HG03457 (cell line): ENCODE measurements at regions not wholly inside any gene's neighbourhood (a gene's known extent, or its start where the extent isn't known, plus 50 kb on each side); places are given as distances from the start of the nearest gene placed in this dataset.
"Not testable (repeated sequence)": the region's sequence is repeated elsewhere in the genome, so short reads cannot be mapped to it uniquely, and the experiment has no call there.

ENCODE experiments used
- ATAC-seq: cut with Tn5 transposase; IDR thresholded peaks from one replicate; pipeline ENCODE4 v1.9.1; 2021; ENCODE audit warnings: moderate number of reproducible peaks; ENCODE audit not compliant: unreplicated experiment

GRCh38 chr3:150248116-150248887 lies 159.8 kb upstream of the TSC22D2 start:
- no peak for ATAC-seq

GRCh38 chr3:150247441-150247840 lies 160.7 kb upstream of the TSC22D2 start:
- ATAC-seq = no peak

DNA sequence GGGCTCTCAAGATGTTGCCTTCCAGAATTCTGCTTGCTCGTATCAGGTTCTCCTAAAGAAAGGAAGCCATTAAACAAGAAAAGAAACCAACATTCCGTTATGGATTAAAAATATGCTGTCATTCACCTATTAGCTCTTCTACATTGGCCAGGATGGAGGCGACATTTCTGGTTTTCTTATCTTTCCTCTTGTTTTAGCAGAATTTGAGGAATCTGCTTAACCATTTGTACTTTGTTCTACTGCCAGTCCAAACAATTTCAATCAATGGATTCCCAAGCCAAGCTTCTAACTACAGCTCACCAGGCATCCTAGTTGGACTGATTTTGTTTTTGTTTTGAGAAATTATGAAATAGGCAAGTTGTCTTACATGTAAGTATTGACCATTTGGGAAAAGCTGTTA lies 164.6 kb upstream of the TSC22D2 start:
- no peak for ATAC-seq

GRCh38 chr3:150242220-150242936 lies 165.7 kb upstream of the TSC22D2 start:
- ATAC-seq = no peak

GRCh38 chr3:150240891-150241290 lies 167.2 kb upstream of the TSC22D2 start:
- no peak for ATAC-seq

GRCh38 chr3:150239766-150240165 lies 168.3 kb upstream of the TSC22D2 start:
- no peak for ATAC-seq

GRCh38 chr3:150238995-150239619 lies 169.0 kb upstream of the TSC22D2 start:
- no peak for ATAC-seq

DNA sequence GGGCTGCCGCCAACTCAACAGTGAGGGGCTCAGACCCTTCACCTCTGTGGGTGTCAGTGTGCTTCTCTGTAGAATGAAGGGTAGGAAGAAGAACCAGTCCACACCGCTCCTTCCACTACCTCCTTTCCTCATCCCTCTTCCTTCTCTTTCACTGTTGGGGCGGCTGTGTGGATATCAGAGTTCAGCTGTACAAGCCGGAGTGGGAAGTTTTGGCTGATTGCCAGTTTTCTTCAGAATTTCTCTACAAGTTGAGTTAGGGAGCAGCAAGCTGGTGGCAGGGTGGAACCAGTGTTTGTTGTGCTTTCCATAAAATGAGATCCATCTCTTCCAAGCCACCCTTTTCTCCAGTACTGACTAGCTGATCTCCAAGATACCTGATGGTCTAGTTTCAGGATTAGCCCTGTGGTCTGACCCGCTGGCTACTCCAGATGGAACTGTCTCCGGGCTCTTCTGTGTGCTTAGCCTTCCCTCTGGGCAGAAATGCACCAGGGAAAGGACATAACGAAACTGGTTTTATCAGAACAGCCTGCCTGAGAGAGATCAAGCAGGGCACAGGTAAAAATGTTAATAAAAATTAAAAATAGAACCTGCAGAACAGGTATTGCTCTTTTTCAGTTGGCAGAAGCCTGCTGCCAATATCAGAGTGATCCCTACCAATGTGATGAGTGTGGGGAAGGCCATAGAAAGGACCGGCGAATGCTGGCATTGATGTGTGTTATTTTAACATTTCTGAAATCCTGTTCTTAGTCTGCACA lies 169.9 kb upstream of the TSC22D2 start:
- ATAC-seq = no peak

DNA sequence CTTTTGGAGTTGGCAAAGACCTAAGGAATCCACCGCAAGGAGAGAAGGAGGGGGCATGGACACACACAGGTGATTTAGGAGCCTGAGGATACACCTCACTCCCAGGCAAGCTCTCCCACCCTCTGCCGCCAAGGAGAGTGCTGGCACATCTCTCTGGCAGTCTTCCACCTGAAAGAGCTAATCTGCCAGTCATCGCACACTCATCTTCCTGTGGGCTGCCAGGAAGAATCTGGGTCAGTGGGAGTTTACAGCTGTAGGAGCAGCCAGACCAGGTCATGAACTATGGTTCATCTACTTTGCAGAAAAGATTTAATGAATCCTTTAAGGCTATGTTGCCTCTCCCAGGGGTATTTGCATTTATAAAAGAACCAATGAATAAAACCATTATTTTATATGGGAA lies 170.6 kb upstream of the TSC22D2 start:
- no peak for ATAC-seq

GRCh38 chr3:150236316-150237082 lies 171.6 kb upstream of the TSC22D2 start:
- no peak for ATAC-seq

DNA sequence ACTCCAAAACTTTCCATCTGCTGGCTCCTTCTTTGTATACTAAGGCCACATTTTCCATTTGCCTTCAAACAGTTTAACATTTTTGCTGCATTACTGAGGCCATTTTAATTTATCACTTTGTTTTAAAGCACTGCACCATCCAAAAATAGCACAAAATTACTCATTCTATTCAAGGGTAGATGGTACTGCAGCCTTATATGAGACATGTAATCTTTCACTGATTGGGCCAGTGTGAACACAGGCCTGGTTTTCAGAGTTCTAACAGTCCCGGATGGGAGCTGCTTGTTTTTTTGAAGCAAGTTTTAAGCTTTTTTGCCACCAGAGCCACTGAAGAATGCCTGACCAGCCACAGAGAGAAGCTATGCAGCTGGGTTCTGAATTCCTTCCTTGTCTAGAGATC lies 172.3 kb upstream of the TSC22D2 start:
- ATAC-seq = no peak

- ATAC-seq = no peak
These were observed 175.1 kb upstream of the TSC22D2 start for GRCh38 chr3:150232992-150233451.

DNA sequence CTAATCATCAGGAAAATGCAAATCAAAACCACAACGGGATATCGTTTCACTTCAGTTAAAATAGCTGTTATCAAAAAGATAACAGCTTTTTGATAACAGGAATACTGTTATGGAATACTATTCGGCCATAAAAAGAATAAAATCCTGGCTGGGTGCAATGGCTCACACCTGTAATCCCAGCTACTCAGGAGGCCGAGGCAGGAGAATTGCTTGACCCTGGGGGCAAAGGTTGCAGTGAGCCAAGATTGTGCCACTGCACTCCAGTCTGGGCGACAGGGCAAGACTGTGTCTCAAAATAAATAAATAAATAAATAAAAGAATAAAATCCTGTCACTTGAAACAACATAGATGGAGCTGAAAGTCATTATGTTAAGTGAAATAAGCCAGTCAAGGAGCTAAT lies 178.1 kb upstream of the TSC22D2 start:
- ATAC-seq = no peak

DNA sequence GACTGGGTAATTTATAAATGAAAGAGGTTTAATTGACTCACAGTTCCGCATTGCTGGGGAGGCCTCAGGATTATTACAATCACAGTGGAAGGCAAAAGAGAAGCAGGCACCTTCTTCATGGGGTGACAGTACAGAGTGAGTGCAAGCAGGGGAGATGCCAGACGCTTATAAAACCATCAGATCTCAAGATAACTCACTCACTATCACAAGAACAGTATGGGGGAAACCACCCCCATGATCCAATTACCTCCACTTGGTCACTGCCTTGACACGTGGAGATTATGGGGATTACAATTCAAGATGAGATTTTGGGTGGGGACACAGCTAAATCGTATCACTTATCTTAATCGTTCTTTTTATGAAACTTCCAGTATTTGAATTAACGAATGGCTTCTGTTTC lies 179.5 kb upstream of the TSC22D2 start:
- not testable (repeated sequence) for ATAC-seq

DNA sequence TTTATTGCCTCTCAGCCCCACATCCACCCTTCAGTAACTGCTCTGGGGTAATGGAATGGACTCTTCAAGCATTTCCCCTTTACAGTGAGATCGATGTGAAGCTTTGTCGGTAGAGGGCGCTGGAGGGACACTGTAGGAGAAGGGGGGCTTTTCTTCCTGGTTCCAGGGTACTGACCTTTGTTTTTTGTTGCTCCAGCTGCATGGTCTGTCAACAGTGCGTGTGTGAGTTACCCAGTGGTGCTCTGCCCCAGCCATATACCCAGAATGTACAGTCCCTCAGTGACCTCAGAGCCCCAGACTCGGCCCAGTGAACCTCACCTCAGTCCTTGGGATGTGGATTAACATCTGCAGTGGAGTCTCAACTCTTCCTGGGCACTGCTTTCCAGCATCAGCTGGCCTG lies 180.3 kb upstream of the TSC22D2 start:
- no peak for ATAC-seq

DNA sequence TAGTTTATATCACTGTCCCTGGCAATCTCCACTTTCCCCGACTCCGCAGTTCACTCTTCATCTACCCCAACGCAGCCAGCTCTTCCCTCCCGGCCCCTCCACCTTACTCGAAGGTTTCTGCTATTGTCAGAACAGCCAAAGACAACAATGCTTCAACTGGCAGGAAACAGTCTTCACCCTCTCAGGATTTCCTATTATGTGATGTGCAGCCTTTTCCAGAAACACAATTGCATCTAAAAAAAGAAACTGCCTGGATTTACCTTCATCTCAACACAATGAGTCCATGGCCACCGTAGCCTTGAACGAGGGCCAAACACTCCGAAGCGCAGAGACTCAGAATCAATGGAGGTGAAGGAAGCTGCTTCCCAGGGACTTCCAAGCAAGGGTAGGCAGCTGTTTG lies 182.1 kb upstream of the TSC22D2 start:
- ATAC-seq = no peak

DNA sequence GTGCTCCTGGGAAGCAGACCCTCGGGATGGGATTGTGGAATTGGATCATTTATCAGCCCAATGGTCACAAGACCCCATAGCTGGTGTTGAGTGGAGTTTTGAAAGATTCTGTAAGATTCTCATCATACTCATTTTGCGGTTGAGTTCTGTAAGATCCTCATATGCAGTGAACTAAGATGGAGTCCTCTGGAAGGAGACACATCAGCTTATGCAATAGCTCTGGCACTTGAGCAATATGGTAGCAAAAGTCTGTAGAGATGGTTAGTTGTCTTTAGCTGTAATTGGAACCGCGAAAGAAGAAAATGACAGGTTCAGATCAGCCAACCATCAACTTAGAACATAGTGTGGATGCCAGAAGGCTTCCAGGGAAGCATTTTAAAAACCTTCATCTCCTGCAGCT lies 184.5 kb upstream of the TSC22D2 start:
- no peak for ATAC-seq

- no peak for ATAC-seq
These were observed 185.2 kb upstream of the TSC22D2 start for GRCh38 chr3:150222691-150223489.

DNA sequence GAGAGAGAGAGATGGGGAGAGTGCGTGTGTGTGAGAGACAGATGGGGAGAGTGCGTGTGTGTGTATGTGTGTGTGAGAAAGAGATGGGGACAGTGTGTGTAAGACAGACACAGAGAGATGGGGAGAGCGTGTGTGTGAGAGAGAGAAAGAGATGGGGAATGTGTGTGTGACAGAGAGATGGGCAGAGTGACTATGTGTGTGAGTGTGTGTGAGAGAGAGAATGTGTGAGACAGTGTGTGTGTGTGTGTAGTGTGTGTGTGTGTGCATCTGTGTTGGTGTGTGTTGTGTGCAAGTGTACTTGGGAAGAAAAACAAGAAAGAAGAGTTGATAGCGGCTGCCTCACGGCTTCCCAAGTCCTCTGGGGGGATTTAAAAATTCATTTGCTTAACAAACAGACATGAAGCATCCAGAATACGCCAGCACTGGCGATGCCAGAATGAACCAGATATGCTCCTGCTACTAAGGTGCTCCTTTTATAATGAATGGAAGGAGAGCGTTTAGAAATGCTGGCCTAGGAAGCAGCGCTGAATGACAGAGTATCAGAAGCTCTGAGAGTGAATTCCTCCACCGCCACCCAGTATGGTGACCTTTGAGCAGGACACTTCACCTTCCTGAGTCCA lies 186.1 kb upstream of the TSC22D2 start:
- no peak for ATAC-seq
